HEK293T (cell line): ENCODE measurements at regions not wholly inside any gene's neighbourhood (a gene's known extent, or its start where the extent isn't known, plus 50 kb on each side); places are given as distances from the start of the nearest gene placed in this dataset.

ENCODE experiments used
- ARNT ChIP-seq: fragments of 450-650 bp; IDR thresholded peaks from 2 replicates; pipeline ENCODE4 v1.6.1; 2017; ENCODE audit warnings: mild to moderate bottlenecking
- BHLHE40 ChIP-seq: fragments of 450-650 bp; IDR thresholded peaks from 2 replicates; pipeline ENCODE4 v1.6.1; 2016; ENCODE audit warnings: mild to moderate bottlenecking, moderate library complexity, borderline replicate concordance
- CTBP1 ChIP-seq: fragments of 450-650 bp; IDR thresholded peaks from 2 replicates; pipeline ENCODE4 v1.6.1; 2016; ENCODE audit warnings: borderline replicate concordance
- FOXK2 ChIP-seq: fragments of 450-650 bp; IDR thresholded peaks from 2 replicates; pipeline ENCODE4 v1.6.1; 2016; ENCODE audit warnings: mild to moderate bottlenecking
- FOXM1 ChIP-seq: fragments of 450-650 bp; IDR thresholded peaks from 2 replicates; pipeline ENCODE4 v1.6.1; 2017; ENCODE audit warnings: mild to moderate bottlenecking, borderline replicate concordance
- HDGF ChIP-seq: fragments of 450-650 bp; IDR thresholded peaks from 2 replicates; pipeline ENCODE4 v1.6.1; 2017; ENCODE audit warnings: antibody characterized with exemption, borderline replicate concordance
- NFRKB ChIP-seq: fragments of 450-650 bp; IDR thresholded peaks from 2 replicates; pipeline ENCODE4 v1.6.1; 2016; ENCODE audit warnings: mild to moderate bottlenecking, moderate library complexity
- SUZ12 ChIP-seq: fragments of 450-650 bp; IDR thresholded peaks from 2 replicates; pipeline ENCODE4 v1.6.1; 2016; ENCODE audit warnings: mild to moderate bottlenecking
- ZNF384 ChIP-seq: fragments of 450-650 bp; IDR thresholded peaks from 2 replicates; pipeline ENCODE4 v1.6.1; 2016
- TF ChIP-seq, protein P1 (sequence below): fragments of 450-650 bp; IDR thresholded peaks from 2 replicates; pipeline ENCODE4 v1.6.1; 2016

DNA sequence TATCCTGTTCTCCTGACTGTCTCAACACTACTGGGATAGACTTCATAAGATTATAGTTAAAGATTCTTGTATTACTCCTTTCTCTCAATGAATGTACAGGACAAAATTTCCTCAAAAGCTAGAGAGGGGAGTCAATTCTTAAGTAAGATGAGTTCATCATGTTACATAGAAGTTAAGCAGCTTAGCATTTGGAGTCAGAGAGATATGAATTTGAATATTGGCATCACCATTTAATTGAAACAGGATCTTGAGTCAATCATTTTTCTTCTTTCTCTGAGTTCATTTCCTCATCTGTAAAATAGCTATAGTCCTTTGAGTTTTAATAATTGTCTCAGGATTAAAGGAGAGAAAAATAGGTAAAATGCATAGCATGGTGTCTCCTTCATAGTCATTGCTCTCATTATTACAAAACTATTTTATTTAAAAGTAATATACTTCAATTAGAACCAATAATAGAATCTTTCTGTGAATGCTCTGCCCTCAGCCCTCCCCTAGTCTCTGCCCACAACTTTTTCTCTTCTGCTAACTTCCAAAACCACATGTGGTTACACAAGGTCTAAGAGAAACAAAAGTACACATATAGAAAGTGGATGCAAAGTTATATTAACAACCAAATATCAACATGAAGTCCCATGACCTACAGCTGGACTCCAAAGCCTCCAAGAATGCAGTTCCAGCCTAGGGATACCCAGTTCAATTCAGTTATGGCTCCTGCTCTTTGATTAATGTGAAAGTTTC lies 265.6 kb downstream of the TLE1 start:
- no peak for TF ChIP-seq HDGF
- no peak for TF ChIP-seq FOXM1
- TF ChIP-seq FOXK2, result no peak
- TF ChIP-seq, protein P1, sequence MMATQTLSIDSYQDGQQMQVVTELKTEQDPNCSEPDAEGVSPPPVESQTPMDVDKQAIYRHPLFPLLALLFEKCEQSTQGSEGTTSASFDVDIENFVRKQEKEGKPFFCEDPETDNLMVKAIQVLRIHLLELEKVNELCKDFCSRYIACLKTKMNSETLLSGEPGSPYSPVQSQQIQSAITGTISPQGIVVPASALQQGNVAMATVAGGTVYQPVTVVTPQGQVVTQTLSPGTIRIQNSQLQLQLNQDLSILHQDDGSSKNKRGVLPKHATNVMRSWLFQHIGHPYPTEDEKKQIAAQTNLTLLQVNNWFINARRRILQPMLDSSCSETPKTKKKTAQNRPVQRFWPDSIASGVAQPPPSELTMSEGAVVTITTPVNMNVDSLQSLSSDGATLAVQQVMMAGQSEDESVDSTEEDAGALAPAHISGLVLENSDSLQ, result no peak
- no peak for TF ChIP-seq SUZ12
- no peak for TF ChIP-seq ZNF384
- TF ChIP-seq BHLHE40, result no peak
- TF ChIP-seq NFRKB, result no peak
- TF ChIP-seq CTBP1, result no peak
- TF ChIP-seq ARNT, result no peak
